NCI-H2081 treated with DMSO at 0.1 percent for 48 hours (cell line): ENCODE measurements at regions not wholly inside any gene's neighbourhood (a gene's known extent, or its start where the extent isn't known, plus 50 kb on each side); places are given as distances from the start of the nearest gene placed in this dataset.

Experiments used
- DNase-seq: peaks from one replicate; lab custom pipeline; 2025; lab: John Stamatoyannopoulos, UW

- no peak for DNase-seq
These were observed 956.5 kb downstream of the CDH11 start for GRCh38 chr16:64165368-64165767.

- DNase-seq: no peak
These were observed 959.1 kb downstream of the CDH11 start for GRCh38 chr16:64162613-64163375.

GRCh38 chr16:64159976-64160375 lies 961.9 kb downstream of the CDH11 start:
- DNase-seq: no peak

DNA sequence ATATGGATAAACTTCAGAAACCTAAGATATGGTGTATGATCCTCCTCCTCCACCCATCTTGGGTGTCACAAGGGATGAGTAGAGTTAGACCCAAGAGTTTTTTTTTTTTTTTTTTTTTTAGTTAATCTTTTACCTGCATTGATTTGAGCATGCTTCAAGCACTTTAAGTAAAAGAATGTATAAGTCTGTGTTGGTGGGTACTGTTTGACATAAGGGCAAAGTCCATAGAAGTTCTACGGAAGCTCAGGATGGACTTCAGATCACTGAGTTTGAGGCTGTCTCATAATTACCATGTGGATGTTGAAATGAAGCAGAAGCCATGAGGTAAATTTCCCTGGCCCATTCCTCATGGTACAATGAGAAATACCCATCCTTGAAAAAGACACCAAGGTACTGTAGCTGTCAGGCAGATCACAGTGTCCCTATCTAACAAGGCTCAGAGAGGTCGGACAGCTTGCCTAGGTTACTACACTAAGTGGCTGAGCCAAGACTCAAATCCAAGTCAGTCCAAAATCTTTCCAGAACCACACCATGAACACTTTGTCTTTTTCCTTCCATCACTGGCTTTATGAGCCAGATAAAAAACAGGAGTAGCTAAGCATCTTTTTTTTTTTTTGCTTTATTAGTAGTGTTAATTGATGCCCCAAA lies 962.8 kb downstream of the CDH11 start:
- DNase-seq: no peak

GRCh38 chr16:64153718-64154117 lies 968.1 kb downstream of the CDH11 start:
- no peak for DNase-seq

GRCh38 chr16:64151990-64152767 lies 969.7 kb downstream of the CDH11 start:
- DNase-seq: no peak

GRCh38 chr16:64150193-64150592 lies 971.7 kb downstream of the CDH11 start:
- no peak for DNase-seq

DNA sequence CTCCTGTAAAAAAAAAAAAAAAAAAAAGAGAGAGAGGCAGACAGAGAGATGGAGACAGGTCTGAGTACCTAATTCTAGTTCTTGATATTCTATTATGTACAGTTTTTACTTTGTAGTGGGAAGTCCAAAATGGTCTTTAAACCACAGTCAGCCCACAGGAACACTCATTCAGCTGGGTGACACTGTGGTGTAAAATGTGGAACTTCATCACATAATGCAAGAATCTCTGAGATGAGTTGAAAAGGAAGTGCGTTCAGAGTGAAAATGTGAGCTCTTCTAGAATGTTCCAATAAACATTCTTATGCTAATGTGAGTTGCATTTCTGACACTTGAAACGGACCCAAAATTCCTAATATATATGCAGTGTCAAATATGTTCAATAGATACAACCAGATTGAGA lies 972.1 kb downstream of the CDH11 start:
- no peak for DNase-seq

DNA sequence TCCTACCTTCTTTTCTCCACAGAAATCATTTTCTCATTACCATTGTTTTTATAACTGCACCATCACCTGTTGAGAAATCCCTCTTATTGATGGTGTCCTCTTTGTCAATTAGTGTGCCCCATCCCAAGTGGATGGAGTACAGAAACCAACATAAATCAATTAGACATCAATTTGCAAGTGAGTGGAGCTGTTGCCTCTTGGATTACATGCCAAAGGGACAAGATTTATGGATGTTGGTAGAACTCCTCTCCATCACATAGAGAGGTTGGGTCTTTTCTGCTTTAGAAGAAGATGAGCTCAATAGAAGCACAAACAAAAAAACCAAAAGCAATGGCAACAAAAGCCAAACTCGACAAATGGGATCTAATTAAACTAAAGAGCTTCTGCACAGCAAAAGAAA lies 973.5 kb downstream of the CDH11 start:
- DNase-seq: no peak

DNA sequence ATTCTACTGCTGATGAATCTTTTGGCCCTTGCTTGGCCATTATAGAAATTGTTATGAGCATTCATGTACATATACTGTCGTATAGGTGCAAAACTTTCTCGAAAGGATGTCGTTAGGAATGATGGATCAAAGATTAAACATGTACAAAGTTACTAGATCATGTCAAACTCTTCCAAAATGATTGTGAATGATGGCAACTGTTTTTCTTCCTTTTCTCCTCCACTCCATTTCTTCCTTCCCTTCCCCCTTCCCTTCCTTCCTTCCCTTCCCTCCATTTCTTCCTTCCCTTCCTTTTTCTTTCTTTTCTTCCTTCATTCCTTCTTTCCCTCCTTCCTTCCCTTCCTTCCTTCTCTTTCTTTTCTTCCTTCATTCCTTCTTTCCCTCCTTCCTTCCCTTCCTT lies 973.9 kb downstream of the CDH11 start:
- DNase-seq: no peak

GRCh38 chr16:64144617-64145016 lies 977.2 kb downstream of the CDH11 start:
- DNase-seq: no peak

GRCh38 chr16:64138621-64139020 lies 983.2 kb downstream of the CDH11 start:
- no peak for DNase-seq

- DNase-seq: no peak
These were observed 983.9 kb downstream of the CDH11 start for GRCh38 chr16:64138006-64138405.

DNA sequence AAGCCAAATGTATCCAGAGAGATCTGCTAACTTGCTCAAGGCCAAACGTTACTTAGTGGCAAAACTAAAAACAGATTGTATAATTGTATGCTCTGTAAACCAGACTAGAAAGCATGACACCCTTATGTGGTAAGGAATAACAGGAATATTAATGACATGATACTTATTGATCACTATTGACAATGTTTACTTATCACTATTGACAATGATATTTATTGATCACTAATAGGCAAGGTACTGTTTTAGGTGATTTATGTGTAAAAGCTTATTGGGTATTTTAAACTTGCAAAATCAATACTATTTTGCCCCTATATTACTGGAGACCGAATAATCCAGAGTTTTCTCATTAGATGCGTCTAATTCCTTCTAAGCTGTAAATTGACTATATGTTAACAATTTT lies 985.1 kb downstream of the CDH11 start:
- DNase-seq: no peak

GRCh38 chr16:64136314-64136713 lies 985.5 kb downstream of the CDH11 start:
- no peak for DNase-seq

- DNase-seq: no peak
These were observed 988.5 kb downstream of the CDH11 start for GRCh38 chr16:64133366-64133765.

- DNase-seq: no peak
These were observed 989.0 kb downstream of the CDH11 start for GRCh38 chr16:64132759-64133361.

- DNase-seq: no peak
These were observed 989.7 kb downstream of the CDH11 start for GRCh38 chr16:64132190-64132589.

- DNase-seq: no peak
These were observed 990.4 kb downstream of the CDH11 start for GRCh38 chr16:64131423-64131822.

DNA sequence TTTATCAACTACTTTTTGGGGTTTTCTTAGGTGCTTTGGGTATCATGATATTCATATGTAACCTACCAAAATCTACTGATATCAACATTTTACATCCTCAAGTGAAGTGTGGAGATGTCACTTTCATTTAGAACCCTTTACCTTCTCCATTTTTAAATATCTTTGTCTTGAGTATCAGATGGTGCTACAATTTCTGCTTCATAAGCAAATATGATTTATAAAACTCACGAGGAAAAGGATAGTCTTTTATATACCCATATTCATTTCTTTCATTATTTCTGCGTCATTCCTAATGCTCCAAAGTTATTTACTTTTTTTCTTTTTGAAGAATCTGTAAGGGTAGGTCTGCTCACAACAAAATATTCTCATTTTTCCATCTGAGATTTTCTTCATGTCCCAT lies 991.7 kb downstream of the CDH11 start:
- no peak for DNase-seq

DNA sequence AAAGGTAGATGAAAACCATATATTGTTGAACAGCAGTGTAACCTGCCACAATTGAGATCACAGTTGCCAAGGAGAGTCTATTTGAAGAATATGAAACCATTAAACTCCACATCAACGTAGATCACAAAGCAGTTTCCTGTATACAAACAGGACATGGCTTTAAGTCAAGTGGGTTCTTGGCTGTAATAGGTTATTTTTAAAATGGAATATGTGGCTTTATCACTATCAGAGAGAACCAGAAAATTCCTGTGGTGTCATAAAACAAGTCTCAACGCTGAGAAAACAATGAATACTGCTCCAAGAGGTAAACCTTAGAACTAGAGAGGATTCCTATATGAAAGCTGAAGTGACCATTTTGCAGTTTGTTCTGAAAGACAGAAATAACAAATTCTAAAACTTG lies 999.7 kb downstream of the CDH11 start:
- no peak for DNase-seq

DNA sequence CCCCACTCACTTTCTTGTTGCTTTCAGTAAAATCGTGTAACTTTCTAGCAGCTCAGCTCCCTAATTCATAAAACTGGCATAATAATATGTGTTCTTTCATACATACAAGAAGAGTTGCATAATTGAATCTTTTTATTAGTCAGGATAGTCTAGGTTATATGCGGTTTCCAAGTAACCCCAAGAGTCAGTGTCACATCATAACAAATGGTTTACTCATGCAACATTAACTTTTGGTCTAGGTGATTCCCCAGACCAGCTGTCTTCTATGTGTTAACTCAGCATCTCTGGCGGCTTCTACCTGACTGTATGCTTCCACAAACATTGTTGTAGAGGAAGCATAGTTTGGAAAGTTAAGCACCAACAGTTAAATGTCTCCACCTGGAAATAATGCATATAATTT lies 1000.4 kb downstream of the CDH11 start:
- DNase-seq: no peak

DNA sequence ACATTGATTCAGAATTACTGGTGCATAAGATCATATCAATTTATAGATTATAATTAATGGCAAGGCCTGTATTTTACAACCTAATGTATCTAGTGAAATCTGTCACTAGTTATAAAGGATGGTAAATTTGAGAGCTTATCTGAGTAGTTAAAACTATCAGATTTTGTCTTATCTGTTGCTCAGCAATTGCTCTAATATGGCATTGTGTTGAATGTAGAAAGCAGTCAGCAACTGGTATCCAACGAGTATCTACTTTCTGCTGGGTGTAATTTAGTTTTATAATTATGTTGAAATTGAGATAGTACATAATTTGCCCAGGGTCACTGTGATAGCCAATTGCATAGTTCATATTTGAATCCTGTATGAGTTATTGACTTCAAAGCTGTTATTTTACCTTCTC lies 1005.7 kb downstream of the CDH11 start:
- DNase-seq: no peak
